ENCODE measurements at regions not wholly inside any gene's neighbourhood (a gene's known extent, or its start where the extent isn't known, plus 50 kb on each side); places are given as distances from the start of the nearest gene placed in this dataset.

- Histone ChIP-seq H3K36me3 (ENCODE audit: control insufficient read depth, insufficient read depth, low read length) (no peaks in the 10 kb centered on the region), H3K4me3 (ENCODE audit: low read depth, low read length) (no peak overlapping the region), H3K27me3 (ENCODE audit: control insufficient read depth, insufficient read depth, low read length) (no peaks in the 10 kb centered on the region)
- TF ChIP-seq CTCF (IDR thresholded peaks at IDR 0.05; ENCODE audit: insufficient read depth, low read length, poor library complexity, severe bottlenecking), result no peak
- no peak for DNase-seq (ENCODE audit: low read depth)
Observed at GRCh38 chr6:21868226-21868625, 274.7 kb downstream of the SOX4 start.

GRCh38 chr6:21869085-21869771 lies 275.7 kb downstream of the SOX4 start:
- no peak for TF ChIP-seq CTCF (IDR thresholded peaks at IDR 0.05; ENCODE audit: insufficient read depth, low read length, poor library complexity, severe bottlenecking)
- H3K4me3 ChIP-seq (ENCODE audit: low read depth, low read length), result no peak overlapping the region
- no peak for DNase-seq (ENCODE audit: low read depth)
- no peaks in the 10 kb centered on the region for H3K36me3 ChIP-seq (ENCODE audit: control insufficient read depth, insufficient read depth, low read length)
- no peaks in the 10 kb centered on the region for H3K27me3 ChIP-seq (ENCODE audit: control insufficient read depth, insufficient read depth, low read length)

- H3K27me3 ChIP-seq (ENCODE audit: control insufficient read depth, insufficient read depth, low read length), result no peaks in the 10 kb centered on the region
- no peak for DNase-seq (ENCODE audit: low read depth)
- TF ChIP-seq CTCF (IDR thresholded peaks at IDR 0.05; ENCODE audit: insufficient read depth, low read length, poor library complexity, severe bottlenecking), result no peak
Observed at GRCh38 chr6:21870076-21870730, 276.7 kb downstream of the SOX4 start.

GRCh38 chr6:21871831-21872230 lies 278.3 kb downstream of the SOX4 start:
- no peak for DNase-seq (ENCODE audit: low read depth)
- H3K4me3 ChIP-seq (ENCODE audit: low read depth, low read length), result no peak overlapping the region
- no peak for TF ChIP-seq CTCF (IDR thresholded peaks at IDR 0.05; ENCODE audit: insufficient read depth, low read length, poor library complexity, severe bottlenecking)

More at GRCh38 chr6:21870076-21870730, 276.7 kb downstream of the SOX4 start:
- Histone ChIP-seq H3K4me3 (ENCODE audit: low read depth, low read length) (no peak overlapping the region), H3K36me3 (ENCODE audit: control insufficient read depth, insufficient read depth, low read length) (no peaks in the 10 kb centered on the region)

DNA sequence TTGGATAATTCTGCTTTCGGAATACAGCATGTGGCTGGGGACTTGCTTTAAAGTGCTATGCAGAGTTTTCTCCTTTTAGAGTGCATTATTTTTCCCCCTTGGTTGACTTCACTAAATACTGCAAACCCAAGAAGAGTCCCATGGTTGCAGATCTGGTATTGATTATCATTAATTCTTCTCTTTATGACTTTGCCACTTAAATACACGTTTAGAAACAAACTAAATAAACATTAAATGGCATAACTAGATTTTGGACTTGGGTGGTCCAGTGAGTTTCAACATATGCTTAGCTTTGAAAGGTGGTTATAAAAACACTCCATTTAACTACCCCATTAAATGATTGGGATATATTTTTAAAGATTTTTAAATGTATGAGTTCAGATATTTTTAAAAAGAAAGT lies 279.2 kb downstream of the SOX4 start:
- DNase-seq (ENCODE audit: low read depth), result no peak
- no peaks in the 10 kb centered on the region for H3K27me3 ChIP-seq (ENCODE audit: control insufficient read depth, insufficient read depth, low read length)
- no peak for TF ChIP-seq CTCF (IDR thresholded peaks at IDR 0.05; ENCODE audit: insufficient read depth, low read length, poor library complexity, severe bottlenecking)
- H3K36me3 ChIP-seq (ENCODE audit: control insufficient read depth, insufficient read depth, low read length), result no peaks in the 10 kb centered on the region
- no peak overlapping the region for H3K4me3 ChIP-seq (ENCODE audit: low read depth, low read length)

More at GRCh38 chr6:21871831-21872230, 278.3 kb downstream of the SOX4 start:
- Histone ChIP-seq H3K27me3 (ENCODE audit: control insufficient read depth, insufficient read depth, low read length) (no peaks in the 10 kb centered on the region), H3K36me3 (ENCODE audit: control insufficient read depth, insufficient read depth, low read length) (no peaks in the 10 kb centered on the region)
